Right cardiac atrium (tissue), 5 donors: ENCODE measurements at regions not wholly inside any gene's neighbourhood (a gene's known extent, or its start where the extent isn't known, plus 50 kb on each side); places are given as distances from the start of the nearest gene placed in this dataset.
"Not testable (repeated sequence)": the region's sequence is repeated elsewhere in the genome, so short reads cannot be mapped to it uniquely, and the experiment has no call there.

Source experiments
- ATAC-seq, 2 donors: fragments of 200-7000 bp; cut with Tn5 transposase; one replicate each; pipeline versions ENCODE4 v1.8.0 to v1.9.1; 2020; ENCODE audit warnings: moderate library complexity in 2 of 2, mild to moderate bottlenecking in 1 of 2
- DNase-seq, 3 donors: peaks; one replicate each; pipeline ENCODE4 v3.0.0-alpha.2; 2020
- H3K27ac ChIP-seq: one replicate; pipeline ENCODE4 v1.5.1; 2013; ENCODE audit warnings: mild to moderate bottlenecking, low read length, control low read depth, moderate library complexity
- H3K27me3 ChIP-seq: one replicate; pipeline ENCODE4 v1.6.1; 2013; ENCODE audit not compliant: control insufficient read depth, insufficient read depth
- H3K4me1 ChIP-seq: one replicate; pipeline ENCODE4 v1.6.1; 2013; ENCODE audit warnings: low read length; ENCODE audit not compliant: control insufficient read depth, insufficient read depth
- H3K4me3 ChIP-seq: one replicate; pipeline ENCODE4 v1.5.1; 2013; ENCODE audit warnings: low read length, control low read depth
- H3K9me3 ChIP-seq: one replicate; pipeline ENCODE4 v1.6.1; 2013; ENCODE audit warnings: low read length; ENCODE audit not compliant: control insufficient read depth
- WGBS: extraction: QIAGEN DNeasy Blood & Tissue Kit; methylation state at CpG from one replicate; pipeline ENCODE4 v1.1.7; 2013; 5-methylcytosine and 5-hydroxymethylcytosine counted together
- intact Hi-C, 4 donors: fragments of 100-400 bp; cut with DNase I; formaldehyde crosslinking; loops; one replicate each; pipeline versions ENCODE4 v1.11.0 to v1.14.0; 2022 to 2023
- donor health status: healthy with polysubstance abuse.
- donor health status: DM: no; HTN: yes; CAD: no.
- donor health status: DM: no; HTN: no; CAD: no.
- donor health status: DM: no; HTN: yes; CAD: no; lungs with severe emphysema.
- donor health status: DM: yes; HTN: yes; CAD: no.

DNA sequence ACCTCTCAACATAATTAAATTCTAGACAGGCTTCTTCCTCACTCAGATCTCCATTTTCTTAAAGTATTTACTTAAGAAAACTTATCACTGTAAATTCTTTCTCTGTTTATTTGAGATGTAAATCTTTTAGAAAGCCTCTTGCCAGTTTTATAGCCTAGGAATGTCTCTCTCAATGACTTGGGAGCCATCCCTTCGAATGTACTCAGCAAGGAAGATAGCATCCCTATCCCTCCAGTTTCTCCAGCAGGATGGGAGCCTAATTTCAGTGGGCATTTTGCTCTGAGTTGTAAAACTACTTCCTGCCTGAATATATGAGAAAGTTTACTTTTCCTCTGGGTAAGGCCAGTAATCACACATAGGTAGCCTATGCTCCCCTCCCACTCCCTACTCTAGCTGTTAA lies 558.5 kb upstream of the ARRDC3 start:
- Histone ChIP-seq H3K27ac (no peak overlapping the region), H3K4me3 (no peak overlapping the region), H3K27me3 (no peaks in the 10 kb centered on the region), H3K9me3 (no peaks in the 10 kb centered on the region), H3K4me1 (no peaks in the 10 kb centered on the region)
- DNase-seq (no peak), ATAC-seq (no peak)
- intact Hi-C loops, result no loop called here
- WGBS, result 45% methylated on average over 1 of the region's 1 CpG

- Histone ChIP-seq H3K4me1 (no peaks in the 10 kb centered on the region), H3K4me3 (no peak overlapping the region), H3K27me3 (no peaks in the 10 kb centered on the region), H3K27ac (no peak overlapping the region), H3K9me3 (no peaks in the 10 kb centered on the region)
- DNase-seq (no peak), ATAC-seq (no peak)
- intact Hi-C loops, result no loop called here
These were observed 555.3 kb upstream of the ARRDC3 start for GRCh38 chr5:91938441-91938840.

DNA sequence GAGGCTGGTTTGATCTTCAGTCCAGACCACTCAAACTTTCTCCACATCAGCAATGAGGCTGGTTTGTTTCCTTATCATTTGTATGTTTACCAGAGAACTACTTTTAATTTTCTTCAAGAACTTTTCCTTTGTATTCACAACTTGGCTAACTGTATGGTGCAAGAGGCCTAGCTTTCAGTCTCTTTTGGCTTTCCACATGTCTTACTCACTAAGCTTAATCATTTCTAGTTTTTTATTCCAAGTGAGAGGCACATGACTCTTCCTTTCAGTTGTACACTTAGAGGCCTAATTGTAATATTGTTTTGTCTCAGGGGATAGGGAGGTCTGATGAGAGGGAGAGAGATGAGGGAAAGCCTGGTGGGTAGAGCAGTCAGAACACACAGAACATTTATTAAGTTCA lies 554.0 kb upstream of the ARRDC3 start:
- ATAC-seq (no peak), DNase-seq (no peak)
- Histone ChIP-seq H3K4me3 (no peak overlapping the region), H3K27me3 (no peaks in the 10 kb centered on the region), H3K9me3 (no peaks in the 10 kb centered on the region), H3K27ac (no peak overlapping the region), H3K4me1 (no peaks in the 10 kb centered on the region)
- intact Hi-C loops, result no loop called here

GRCh38 chr5:91929522-91929817 lies 546.4 kb upstream of the ARRDC3 start:
- intact Hi-C loops, result no loop called here
- H3K4me3 ChIP-seq, result no peak overlapping the region
- no peaks in the 10 kb centered on the region for H3K9me3 ChIP-seq
- H3K27ac ChIP-seq, result no peak overlapping the region
- no peaks in the 10 kb centered on the region for H3K27me3 ChIP-seq
- no peak for DNase-seq
- ATAC-seq, result no peak
- 80% methylated on average over 1 of the region's 1 CpG for WGBS
- H3K4me1 ChIP-seq, result no peaks in the 10 kb centered on the region

DNA sequence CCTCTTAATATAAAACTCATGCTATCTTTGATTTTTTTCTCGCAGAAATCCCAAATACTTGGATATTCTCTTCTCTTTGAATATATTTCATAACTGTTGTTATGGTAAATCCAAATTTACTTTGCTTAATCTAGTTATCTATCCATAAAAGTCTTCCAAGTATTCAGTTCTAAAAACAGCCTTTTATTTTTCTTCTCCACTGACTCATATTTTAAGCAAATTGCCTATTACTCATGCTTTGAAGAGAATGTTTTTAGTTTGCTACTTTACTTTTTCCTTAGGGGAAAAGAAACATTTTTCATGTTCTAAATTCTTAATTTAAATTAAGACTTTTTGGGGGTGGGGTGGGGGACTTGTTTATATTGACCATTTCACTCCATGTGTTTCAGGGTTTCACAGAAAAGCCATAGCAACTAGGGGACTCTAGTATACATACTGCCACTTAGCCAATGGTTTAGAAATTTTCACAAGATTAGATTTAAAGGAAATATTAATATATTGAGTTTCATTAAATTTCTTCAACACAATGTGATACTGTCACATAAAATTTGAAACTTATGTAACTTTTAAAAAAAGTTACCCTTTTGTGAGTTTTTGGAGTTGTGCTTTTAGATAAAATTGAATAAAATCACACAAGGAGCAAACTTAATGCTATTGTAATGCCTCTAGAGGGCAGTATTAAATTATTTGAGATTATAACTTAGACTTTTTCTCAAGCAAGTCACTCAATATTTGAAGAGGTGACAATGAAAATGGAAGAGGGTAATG lies 545.8 kb upstream of the ARRDC3 start:
- no peaks in the 10 kb centered on the region for H3K4me1 ChIP-seq
- no peak overlapping the region for H3K4me3 ChIP-seq
- H3K27me3 ChIP-seq, result no peaks in the 10 kb centered on the region
- no peak for DNase-seq
- intact Hi-C loops, result no loop called here
- no peak overlapping the region for H3K27ac ChIP-seq
- no peak for ATAC-seq
- H3K9me3 ChIP-seq, result no peaks in the 10 kb centered on the region
- 88% methylated on average over 1 of the region's 1 CpG for WGBS

DNA sequence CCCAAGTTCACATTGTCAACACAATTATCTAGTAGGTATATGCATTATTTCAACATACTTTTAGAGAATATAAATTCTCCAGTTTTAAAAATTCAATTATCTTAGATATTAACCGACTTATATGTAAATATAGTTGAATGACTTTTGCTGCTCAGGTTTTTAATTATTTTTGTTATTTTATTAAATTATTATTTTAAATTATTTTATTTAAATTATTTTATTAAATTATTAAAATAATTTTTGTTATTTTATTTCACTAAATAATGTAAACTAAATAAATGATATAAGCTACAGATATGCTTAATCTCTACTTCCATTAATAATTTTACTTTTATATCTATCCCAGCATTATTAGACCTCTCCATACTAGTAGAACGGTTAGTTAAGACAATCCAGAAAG lies 544.3 kb upstream of the ARRDC3 start:
- H3K4me3 ChIP-seq, result no peak overlapping the region
- H3K27ac ChIP-seq, result no peak overlapping the region
- no peaks in the 10 kb centered on the region for H3K27me3 ChIP-seq
- no peaks in the 10 kb centered on the region for H3K9me3 ChIP-seq
- 88% methylated on average over 2 of the region's 2 CpGs for WGBS
- no peaks in the 10 kb centered on the region for H3K4me1 ChIP-seq
- intact Hi-C loops, result no loop called here
- DNase-seq (no peak), ATAC-seq (no peak)

DNA sequence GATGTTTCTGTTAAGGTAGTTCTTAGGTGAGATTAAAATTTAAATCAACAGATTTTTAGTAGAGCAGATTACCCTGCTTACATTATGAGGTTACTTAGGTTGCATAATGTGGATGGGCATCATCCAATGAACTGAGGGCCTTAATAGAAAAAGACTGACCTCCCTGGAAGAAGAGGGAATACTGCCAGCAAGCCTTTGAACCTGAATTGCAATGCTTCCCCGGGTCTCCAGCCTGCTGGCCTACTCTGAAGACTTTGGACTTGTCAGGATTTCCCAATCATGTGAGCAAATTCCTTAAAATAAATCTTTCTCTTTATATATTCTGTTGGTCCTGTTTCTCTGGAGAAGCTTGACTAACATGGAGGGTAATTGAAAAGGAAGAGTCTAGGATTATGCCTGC lies 542.1 kb upstream of the ARRDC3 start:
- intact Hi-C loops, result no loop called here
- no peaks in the 10 kb centered on the region for H3K4me1 ChIP-seq
- H3K27ac ChIP-seq, result no peak overlapping the region
- ATAC-seq, result no peak
- no peaks in the 10 kb centered on the region for H3K27me3 ChIP-seq
- no peaks in the 10 kb centered on the region for H3K9me3 ChIP-seq
- 69% methylated on average over 1 of the region's 1 CpG for WGBS
- no peak for DNase-seq
- no peak overlapping the region for H3K4me3 ChIP-seq

- peak in 2 of 3 donors; percentile 35 to 54 for DNase-seq
- H3K9me3 ChIP-seq, H3K27me3 ChIP-seq, intact Hi-C loops, H3K4me1 ChIP-seq, ATAC-seq, H3K4me3 ChIP-seq, H3K27ac ChIP-seq: not testable (repeated sequence)
- WGBS, result 92% methylated on average over 51 of the region's 51 CpGs
These were observed 534.1 kb upstream of the ARRDC3 start for GRCh38 chr5:91917037-91917814.

DNA sequence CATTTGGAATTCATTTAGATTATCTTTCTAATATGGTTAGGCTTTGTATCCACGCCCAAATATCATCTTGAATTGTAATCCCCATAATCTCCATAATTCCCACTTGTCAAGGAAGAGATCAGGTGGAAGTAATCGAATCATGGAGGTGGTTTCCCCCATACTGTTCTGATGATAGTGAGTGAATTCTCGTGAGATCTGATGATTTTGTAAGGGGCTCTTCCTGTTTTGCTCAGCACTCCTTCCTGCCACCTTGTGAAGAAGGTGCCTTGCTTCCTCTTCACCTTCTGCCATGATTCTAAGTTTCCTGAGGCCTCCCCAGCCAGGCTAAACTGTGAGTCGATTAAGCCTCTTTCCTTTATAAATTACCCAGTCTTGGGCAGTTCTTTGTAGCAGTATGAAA lies 527.5 kb upstream of the ARRDC3 start:
- no peaks in the 10 kb centered on the region for H3K27me3 ChIP-seq
- H3K9me3 ChIP-seq, result no peaks in the 10 kb centered on the region
- no peak overlapping the region for H3K4me3 ChIP-seq
- WGBS, result 71% methylated on average over 4 of the region's 4 CpGs
- ATAC-seq (no peak), DNase-seq (no peak)
- H3K4me1 ChIP-seq, result no peaks in the 10 kb centered on the region
- no peak overlapping the region for H3K27ac ChIP-seq
- intact Hi-C loops, result no loop called here

DNA sequence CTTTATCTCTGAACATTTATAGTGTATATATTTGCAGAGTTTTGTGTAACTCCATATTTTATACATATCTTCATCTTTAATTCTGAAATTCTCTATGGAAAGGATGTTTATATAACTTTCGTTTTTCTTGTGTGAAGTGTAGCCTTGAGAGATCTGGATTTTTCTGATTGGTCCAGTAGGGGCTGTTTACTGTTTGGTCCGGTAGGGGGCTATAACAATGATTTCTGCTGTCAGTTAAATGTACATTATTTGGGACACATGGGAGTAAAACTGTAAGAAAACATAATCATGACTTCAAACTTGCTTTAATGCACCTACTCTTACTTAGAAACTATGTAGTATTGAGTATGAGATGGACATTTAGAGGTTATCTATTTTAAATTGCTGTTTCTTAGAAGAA lies 527.1 kb upstream of the ARRDC3 start:
- Histone ChIP-seq H3K27ac (no peak overlapping the region), H3K9me3 (no peaks in the 10 kb centered on the region), H3K4me1 (no peaks in the 10 kb centered on the region), H3K4me3 (no peak overlapping the region), H3K27me3 (no peaks in the 10 kb centered on the region)
- 75% methylated on average over 2 of the region's 2 CpGs for WGBS
- no peak for DNase-seq
- intact Hi-C loops, result no loop called here
- no peak for ATAC-seq

DNA sequence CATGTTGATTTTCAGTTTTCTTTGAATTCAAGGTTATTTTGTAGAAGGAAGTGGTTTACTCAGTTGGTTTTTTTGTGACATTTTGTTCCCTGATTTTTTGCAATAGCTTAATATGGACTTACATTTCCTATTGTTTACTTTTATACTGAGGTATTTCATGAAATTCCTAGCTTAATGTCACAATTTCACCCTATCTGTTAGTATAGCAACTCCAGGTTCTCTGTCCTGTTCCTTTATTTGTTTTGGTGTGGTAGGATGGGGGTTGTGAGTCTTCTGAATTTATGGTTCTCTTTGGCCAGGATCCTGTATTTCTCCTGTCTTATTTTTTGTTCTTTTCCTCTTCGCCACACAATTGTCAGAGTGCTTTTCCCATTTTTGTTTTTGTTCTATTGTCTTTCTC lies 523.4 kb upstream of the ARRDC3 start:
- 87% methylated on average over 1 of the region's 1 CpG for WGBS
- Histone ChIP-seq H3K4me3 (no peak overlapping the region), H3K27me3 (no peaks in the 10 kb centered on the region), H3K27ac (no peak overlapping the region), H3K4me1 (no peaks in the 10 kb centered on the region), H3K9me3 (no peaks in the 10 kb centered on the region)
- ATAC-seq (no peak), DNase-seq (no peak)
- intact Hi-C loops, result no loop called here

GRCh38 chr5:91906027-91906426 lies 522.9 kb upstream of the ARRDC3 start:
- Histone ChIP-seq H3K9me3 (no peaks in the 10 kb centered on the region), H3K27ac (no peak overlapping the region), H3K4me1 (no peaks in the 10 kb centered on the region), H3K4me3 (no peak overlapping the region), H3K27me3 (no peaks in the 10 kb centered on the region)
- no peak for DNase-seq
- intact Hi-C loops, result no loop called here
- no peak for ATAC-seq
